Trophoblast cell (in vitro differentiated cells and primary cell): ENCODE measurements at regions not wholly inside any gene's neighbourhood (a gene's known extent, or its start where the extent isn't known, plus 50 kb on each side); places are given as distances from the start of the nearest gene placed in this dataset.

Experiments used
- DNase-seq, 2 donors: peaks; one replicate each; pipeline ENCODE4 v3.0.0-alpha.2; 2016
- H2AFZ ChIP-seq: 2 replicates; pipeline ENCODE4 v1.6.1; 2013; ENCODE audit warnings: low read length, moderate library complexity, mild to moderate bottlenecking; ENCODE audit not compliant: insufficient read depth, poor library complexity
- H2AK5ac ChIP-seq: 2 replicates; pipeline ENCODE4 v1.6.1; 2013; ENCODE audit warnings: mild to moderate bottlenecking, low read length
- H2BK120ac ChIP-seq: 2 replicates; pipeline ENCODE4 v1.6.1; 2013; ENCODE audit warnings: low read length, mild to moderate bottlenecking, moderate library complexity; ENCODE audit not compliant: insufficient read depth, poor library complexity
- H2BK12ac ChIP-seq: 2 replicates; pipeline ENCODE4 v1.6.1; 2013; ENCODE audit warnings: mild to moderate bottlenecking, low read length, moderate library complexity
- H2BK5ac ChIP-seq: 2 replicates; pipeline ENCODE4 v1.6.1; 2013; ENCODE audit warnings: low read length, low read depth, moderate library complexity, mild to moderate bottlenecking; ENCODE audit not compliant: poor library complexity
- H3K14ac ChIP-seq: 2 replicates; pipeline ENCODE4 v1.6.1; 2013; ENCODE audit warnings: mild to moderate bottlenecking, low read length
- H3K18ac ChIP-seq: 2 replicates; pipeline ENCODE4 v1.6.1; 2013; ENCODE audit warnings: mild to moderate bottlenecking, low read length
- H3K23ac ChIP-seq: 2 replicates; pipeline ENCODE4 v1.6.1; 2013; ENCODE audit warnings: low read length
- H3K27ac ChIP-seq: 2 replicates; pipeline ENCODE4 v1.5.1; 2013; ENCODE audit warnings: low read depth, mild to moderate bottlenecking, inconsistent platforms, low read length, moderate library complexity
- H3K27me3 ChIP-seq: 2 replicates; pipeline ENCODE4 v1.6.1; 2013; ENCODE audit warnings: inconsistent platforms, mild to moderate bottlenecking, low read length, moderate library complexity; ENCODE audit not compliant: insufficient read depth
- H3K36me3 ChIP-seq, 2 experiments: 1 replicate in 1 of 2; 2 replicates in 1 of 2; pipeline ENCODE4 v1.6.1; 2013; ENCODE audit warnings: low read length in 2 of 2, mild to moderate bottlenecking in 2 of 2, moderate library complexity in 1 of 2; ENCODE audit not compliant: insufficient read depth in 2 of 2, control insufficient read depth in 1 of 2
- H3K4ac ChIP-seq: 2 replicates; pipeline ENCODE4 v1.6.1; 2013; ENCODE audit warnings: low read depth, mild to moderate bottlenecking, low read length, moderate library complexity
- H3K4me1 ChIP-seq, 2 experiments: 1 replicate in 1 of 2; 2 replicates in 1 of 2; pipeline ENCODE4 v1.6.1; 2013; ENCODE audit warnings: low read length in 2 of 2, mild to moderate bottlenecking in 2 of 2, moderate library complexity in 1 of 2; ENCODE audit not compliant: insufficient read depth in 2 of 2, control insufficient read depth in 1 of 2
- H3K4me2 ChIP-seq: 2 replicates; pipeline ENCODE4 v1.6.1; 2013; ENCODE audit warnings: inconsistent platforms, mild to moderate bottlenecking, low read length, moderate library complexity
- H3K4me3 ChIP-seq: 2 replicates; pipeline ENCODE4 v1.5.1; 2013; ENCODE audit warnings: mild to moderate bottlenecking, low read depth, low read length, inconsistent platforms
- H3K79me1 ChIP-seq: one replicate; pipeline ENCODE4 v1.6.1; 2013; ENCODE audit warnings: low read length
- H3K79me2 ChIP-seq: 2 replicates; pipeline ENCODE4 v1.6.1; 2013; ENCODE audit warnings: low read length, mild to moderate bottlenecking; ENCODE audit not compliant: control insufficient read depth, insufficient read depth, poor library complexity
- H3K9ac ChIP-seq: 2 replicates; pipeline ENCODE4 v1.6.1; 2013; ENCODE audit warnings: mild to moderate bottlenecking, low read length
- H3K9me3 ChIP-seq: 2 replicates; pipeline ENCODE4 v1.6.1; 2013; ENCODE audit warnings: low read depth, mild to moderate bottlenecking, control low read depth, inconsistent platforms, low read length; ENCODE audit not compliant: insufficient read depth
- H4K12ac ChIP-seq: 2 replicates; pipeline ENCODE4 v1.6.1; 2013; ENCODE audit warnings: low read depth, mild to moderate bottlenecking, low read length, moderate library complexity
- H4K8ac ChIP-seq: 2 replicates; pipeline ENCODE4 v1.6.1; 2013; ENCODE audit warnings: low read depth, mild to moderate bottlenecking, low read length, moderate library complexity
- H4K91ac ChIP-seq: one replicate; pipeline ENCODE4 v1.6.1; 2013; ENCODE audit warnings: low read depth, mild to moderate bottlenecking, low read length, moderate library complexity
- WGBS: extraction: QIAGEN DNeasy Blood & Tissue Kit; methylation state at CpG from one replicate; pipeline ENCODE4 v1.1.7; 2013; ENCODE audit warnings: missing lambda C conversion rate; ENCODE audit not compliant: insufficient read length, insufficient coverage; ENCODE audit errors: extremely low coverage; 5-methylcytosine and 5-hydroxymethylcytosine counted together

DNA sequence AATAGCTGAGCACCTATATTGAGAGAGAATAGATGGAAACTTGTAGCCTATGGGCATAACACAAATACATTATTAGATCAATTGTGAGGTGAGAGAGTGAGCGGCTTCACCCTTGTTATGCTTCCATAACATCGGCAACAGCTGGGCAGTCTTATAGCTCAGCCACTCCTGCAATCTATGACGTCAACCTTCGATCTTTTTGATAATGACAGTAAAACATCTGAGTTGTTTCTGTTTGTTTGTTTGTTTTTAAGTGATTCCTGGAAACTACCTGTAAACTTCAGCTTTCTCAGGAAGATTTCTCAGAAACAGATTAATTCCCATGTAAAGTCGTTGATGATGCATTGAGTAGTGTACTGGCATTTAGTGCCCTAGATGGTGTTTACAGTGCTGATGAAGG is 90.0 kb downstream of the DSEL start:
- Histone ChIP-seq H3K4me1 (no peaks in the 10 kb centered on the region), H2BK120ac (no peak overlapping the region), H2AFZ (no peak overlapping the region), H2AK5ac (no peak overlapping the region), H4K91ac (no peak overlapping the region), H3K14ac (no peak overlapping the region), H4K8ac (no peak overlapping the region), H3K27me3 (no peaks in the 10 kb centered on the region), H3K79me2 (no peaks in the 10 kb centered on the region), H3K18ac (no peak overlapping the region), H3K27ac (no peak overlapping the region), H3K36me3 (no peaks in the 10 kb centered on the region), H4K12ac (no peak overlapping the region), H3K9me3 (no peaks in the 10 kb centered on the region), H3K4me3 (no peak overlapping the region), H3K4ac (no peak overlapping the region), H3K9ac (no peak overlapping the region), H3K23ac (no peak overlapping the region), H2BK5ac (no peak overlapping the region), H2BK12ac (no peak overlapping the region), H3K79me1 (no peaks in the 10 kb centered on the region), H3K4me2 (no peak overlapping the region)
- peak in 1 of 2 donors; percentile 71 for DNase-seq
- WGBS, result no CpG with 5 or more reads among the region's 5 CpGs

DNA sequence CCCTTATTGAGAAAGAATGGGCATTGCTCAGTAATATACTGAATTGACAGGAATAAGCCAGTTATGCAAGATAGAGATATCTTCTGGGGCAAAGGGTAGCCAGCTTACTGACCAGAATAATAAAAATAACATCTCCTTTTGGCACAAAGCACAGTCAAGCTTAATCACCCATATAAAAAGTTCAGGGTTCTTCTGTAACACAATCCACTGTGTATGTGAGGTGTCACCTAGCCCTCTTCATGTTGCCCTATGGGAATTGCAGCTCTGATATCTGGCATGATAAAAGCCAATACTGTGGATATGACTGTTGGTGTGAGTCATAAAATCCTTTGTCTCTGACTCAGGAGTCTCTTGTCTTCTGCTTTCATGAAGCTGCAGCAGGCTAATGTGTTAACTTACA is 90.8 kb downstream of the DSEL start:
- H4K8ac ChIP-seq, result no peak overlapping the region
- no peak overlapping the region for H3K14ac ChIP-seq
- no peaks in the 10 kb centered on the region for H3K27me3 ChIP-seq
- no peak overlapping the region for H2BK120ac ChIP-seq
- no peak overlapping the region for H4K91ac ChIP-seq
- H2AFZ ChIP-seq, result no peak overlapping the region
- no peak overlapping the region for H2BK5ac ChIP-seq
- no peaks in the 10 kb centered on the region for H3K4me1 ChIP-seq
- no peak overlapping the region for H3K18ac ChIP-seq
- H3K79me2 ChIP-seq, result no peaks in the 10 kb centered on the region
- no peak overlapping the region for H3K4me3 ChIP-seq
- peak; percentile 23 to 70 for DNase-seq
- no peaks in the 10 kb centered on the region for H3K36me3 ChIP-seq
- no peak overlapping the region for H3K23ac ChIP-seq
- H3K9ac ChIP-seq, result no peak overlapping the region
- no peak overlapping the region for H3K27ac ChIP-seq
- no peaks in the 10 kb centered on the region for H3K9me3 ChIP-seq
- no peak overlapping the region for H3K4me2 ChIP-seq
- H3K4ac ChIP-seq, result no peak overlapping the region
- H2BK12ac ChIP-seq, result no peak overlapping the region
- no peaks in the 10 kb centered on the region for H3K79me1 ChIP-seq
- H4K12ac ChIP-seq, result no peak overlapping the region
- no peak overlapping the region for H2AK5ac ChIP-seq

DNA sequence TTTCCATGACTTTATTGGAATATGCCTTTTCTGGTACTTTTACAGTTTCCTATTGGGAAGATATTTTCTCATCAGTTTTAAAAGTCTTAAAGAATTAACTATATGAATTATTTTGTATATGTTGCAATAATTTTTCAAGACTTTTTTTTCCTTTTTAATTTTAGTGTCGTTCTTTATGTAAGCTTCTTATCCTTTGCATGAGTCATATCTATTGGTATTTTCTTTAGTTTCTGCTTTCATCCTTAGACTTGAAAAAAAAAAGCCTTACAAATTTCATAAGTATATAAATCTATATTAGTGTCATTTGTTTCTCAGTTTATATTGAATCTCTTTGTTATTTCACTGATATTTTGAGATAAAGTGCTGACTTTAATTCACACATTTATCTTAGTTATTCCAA is 94.9 kb downstream of the DSEL start:
- H3K79me2 ChIP-seq, result no peaks in the 10 kb centered on the region
- no peaks in the 10 kb centered on the region for H3K79me1 ChIP-seq
- H3K4ac ChIP-seq, result no peak overlapping the region
- H3K36me3 ChIP-seq, result no peaks in the 10 kb centered on the region
- no peaks in the 10 kb centered on the region for H3K27me3 ChIP-seq
- H3K9ac ChIP-seq, result no peak overlapping the region
- WGBS, result no CpG with 5 or more reads among the region's 1 CpG
- no peak overlapping the region for H4K12ac ChIP-seq
- H2AFZ ChIP-seq, result no peak overlapping the region
- H4K91ac ChIP-seq, result no peak overlapping the region
- H3K18ac ChIP-seq, result no peak overlapping the region
- no peak overlapping the region for H2BK12ac ChIP-seq
- H2BK5ac ChIP-seq, result no peak overlapping the region
- H3K23ac ChIP-seq, result no peak overlapping the region
- no peak overlapping the region for H3K4me2 ChIP-seq
- no peak overlapping the region for H2BK120ac ChIP-seq
- no peak overlapping the region for H3K4me3 ChIP-seq
- H2AK5ac ChIP-seq, result no peak overlapping the region
- H3K4me1 ChIP-seq, result no peaks in the 10 kb centered on the region
- no peaks in the 10 kb centered on the region for H3K9me3 ChIP-seq
- no peak overlapping the region for H4K8ac ChIP-seq
- DNase-seq, result no peak
- H3K14ac ChIP-seq, result no peak overlapping the region
- no peak overlapping the region for H3K27ac ChIP-seq

DNA sequence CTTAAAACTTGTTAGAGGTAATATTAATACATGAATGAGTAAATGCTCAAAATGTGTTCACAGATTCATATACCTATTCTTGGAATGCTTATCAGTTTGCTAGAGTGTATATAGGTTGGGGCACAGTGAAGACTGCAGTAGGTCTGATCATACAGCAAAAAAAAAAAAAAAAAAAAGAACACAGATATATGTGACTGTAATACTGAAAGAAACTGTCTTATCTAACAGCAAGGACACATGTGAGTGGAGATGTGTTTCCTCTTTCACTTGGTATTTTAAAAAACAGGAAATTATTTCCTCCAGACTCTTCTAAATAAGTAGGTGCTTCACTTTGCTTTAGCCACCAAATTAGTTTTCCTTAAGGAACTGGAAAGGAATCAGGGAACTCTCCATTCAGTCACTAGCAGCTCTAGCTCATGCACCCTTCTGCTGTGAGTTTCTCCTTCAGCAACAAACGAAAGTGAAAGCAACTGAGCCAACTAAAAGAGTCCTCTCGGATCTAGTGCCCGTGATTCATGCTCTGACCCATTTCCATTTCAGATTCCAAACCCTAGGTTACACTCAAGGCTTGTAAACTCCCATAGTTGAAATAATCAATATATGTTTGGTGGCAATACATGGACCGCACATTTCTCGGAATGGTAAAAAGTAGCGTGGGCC is 98.5 kb downstream of the DSEL start:
- no peak overlapping the region for H4K12ac ChIP-seq
- no peaks in the 10 kb centered on the region for H3K27me3 ChIP-seq
- H2BK5ac ChIP-seq, result no peak overlapping the region
- no peak overlapping the region for H3K9ac ChIP-seq
- peak; percentile 23 to 75 for DNase-seq
- H4K91ac ChIP-seq, result no peak overlapping the region
- H2AFZ ChIP-seq, result no peak overlapping the region
- WGBS, result no CpG with 5 or more reads among the region's 6 CpGs
- H3K79me2 ChIP-seq, result no peaks in the 10 kb centered on the region
- H3K4me3 ChIP-seq, result no peak overlapping the region
- no peak overlapping the region for H3K14ac ChIP-seq
- no peak overlapping the region for H4K8ac ChIP-seq
- H3K4me2 ChIP-seq, result no peak overlapping the region
- H2AK5ac ChIP-seq, result no peak overlapping the region
- H3K9me3 ChIP-seq, result no peaks in the 10 kb centered on the region
- no peak overlapping the region for H3K18ac ChIP-seq
- no peaks in the 10 kb centered on the region for H3K36me3 ChIP-seq
- no peak overlapping the region for H3K4ac ChIP-seq
- no peaks in the 10 kb centered on the region for H3K79me1 ChIP-seq
- H3K23ac ChIP-seq, result no peak overlapping the region
- H2BK12ac ChIP-seq, result no peak overlapping the region
- H3K4me1 ChIP-seq, result no peaks in the 10 kb centered on the region
- H3K27ac ChIP-seq, result no peak overlapping the region
- H2BK120ac ChIP-seq, result no peak overlapping the region
